ENCODE measurements at regions not wholly inside any gene's neighbourhood (a gene's known extent, or its start where the extent isn't known, plus 50 kb on each side); places are given as distances from the start of the nearest gene placed in this dataset.
A peak's percentile ranks its signal among the peaks of the same experiment; 100 is the strongest.

DNA sequence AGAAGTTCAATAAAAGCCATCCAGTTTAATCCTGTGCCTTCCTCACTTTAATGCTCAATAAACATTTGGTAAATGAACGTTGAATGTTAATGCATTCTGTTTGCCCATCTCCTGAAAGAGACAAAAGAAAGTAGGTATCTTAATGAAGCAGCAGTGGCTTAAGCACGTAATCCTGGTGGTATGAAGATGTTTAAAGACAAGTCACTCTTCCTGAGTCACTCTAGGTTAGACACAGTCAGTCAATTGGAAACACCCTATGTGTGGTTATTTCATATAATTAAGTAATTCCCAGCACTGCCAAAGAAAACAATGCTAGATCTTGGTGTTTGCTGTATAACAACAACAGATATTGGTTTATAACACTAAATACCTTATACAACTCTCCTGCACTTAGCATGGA lies 334.0 kb upstream of the FMN2 start:
- H3K4me3 ChIP-seq (ENCODE audit: low read depth, low read length), result no peak overlapping the region
- no peak for TF ChIP-seq MYC (IDR thresholded peaks at IDR 0.05; ENCODE audit: low read depth, low read length)
- TF ChIP-seq, protein P1, sequence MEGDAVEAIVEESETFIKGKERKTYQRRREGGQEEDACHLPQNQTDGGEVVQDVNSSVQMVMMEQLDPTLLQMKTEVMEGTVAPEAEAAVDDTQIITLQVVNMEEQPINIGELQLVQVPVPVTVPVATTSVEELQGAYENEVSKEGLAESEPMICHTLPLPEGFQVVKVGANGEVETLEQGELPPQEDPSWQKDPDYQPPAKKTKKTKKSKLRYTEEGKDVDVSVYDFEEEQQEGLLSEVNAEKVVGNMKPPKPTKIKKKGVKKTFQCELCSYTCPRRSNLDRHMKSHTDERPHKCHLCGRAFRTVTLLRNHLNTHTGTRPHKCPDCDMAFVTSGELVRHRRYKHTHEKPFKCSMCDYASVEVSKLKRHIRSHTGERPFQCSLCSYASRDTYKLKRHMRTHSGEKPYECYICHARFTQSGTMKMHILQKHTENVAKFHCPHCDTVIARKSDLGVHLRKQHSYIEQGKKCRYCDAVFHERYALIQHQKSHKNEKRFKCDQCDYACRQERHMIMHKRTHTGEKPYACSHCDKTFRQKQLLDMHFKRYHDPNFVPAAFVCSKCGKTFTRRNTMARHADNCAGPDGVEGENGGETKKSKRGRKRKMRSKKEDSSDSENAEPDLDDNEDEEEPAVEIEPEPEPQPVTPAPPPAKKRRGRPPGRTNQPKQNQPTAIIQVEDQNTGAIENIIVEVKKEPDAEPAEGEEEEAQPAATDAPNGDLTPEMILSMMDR (IDR thresholded peaks at IDR 0.05; ENCODE audit: low read depth, low read length), result no peak
- TF ChIP-seq, protein P2, sequence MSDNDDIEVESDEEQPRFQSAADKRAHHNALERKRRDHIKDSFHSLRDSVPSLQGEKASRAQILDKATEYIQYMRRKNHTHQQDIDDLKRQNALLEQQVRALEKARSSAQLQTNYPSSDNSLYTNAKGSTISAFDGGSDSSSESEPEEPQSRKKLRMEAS (IDR thresholded peaks at IDR 0.05; ENCODE audit: low read depth, low read length), result no peak
- TF ChIP-seq POLR2A (IDR thresholded peaks at IDR 0.05; ENCODE audit: extremely low read depth, insufficient read length), result no peak
- DNase-seq (ENCODE audit: low read depth), result no peak

DNA sequence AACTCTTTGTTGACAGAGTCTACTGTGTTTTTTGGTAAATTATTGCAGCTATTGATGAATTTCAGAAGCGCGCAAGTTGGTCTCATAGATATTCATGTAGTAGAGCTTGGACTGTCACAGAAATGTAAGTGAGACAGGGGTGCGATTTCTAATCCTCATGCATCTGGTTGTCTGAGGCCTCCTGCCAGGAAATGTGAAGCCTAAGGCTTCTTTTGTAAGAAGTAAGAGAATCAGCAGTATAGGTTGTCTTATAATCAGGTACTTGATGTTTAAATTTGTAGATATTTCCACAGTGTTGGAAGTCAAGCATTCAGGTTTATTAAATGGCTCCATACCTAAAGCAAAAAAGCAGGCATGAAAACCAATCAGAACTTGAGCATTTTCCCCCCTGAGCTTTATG lies 332.9 kb upstream of the FMN2 start:
- H3K4me3 ChIP-seq (ENCODE audit: low read depth, low read length), result no peak overlapping the region
- DNase-seq (ENCODE audit: low read depth), result no peak
- TF ChIP-seq, protein P1 (IDR thresholded peaks at IDR 0.05; ENCODE audit: low read depth, low read length), result no peak
- TF ChIP-seq, protein P2 (IDR thresholded peaks at IDR 0.05; ENCODE audit: low read depth, low read length), result no peak
- no peak for TF ChIP-seq MYC (IDR thresholded peaks at IDR 0.05; ENCODE audit: low read depth, low read length)
- TF ChIP-seq POLR2A (IDR thresholded peaks at IDR 0.05; ENCODE audit: extremely low read depth, insufficient read length), result no peak

DNA sequence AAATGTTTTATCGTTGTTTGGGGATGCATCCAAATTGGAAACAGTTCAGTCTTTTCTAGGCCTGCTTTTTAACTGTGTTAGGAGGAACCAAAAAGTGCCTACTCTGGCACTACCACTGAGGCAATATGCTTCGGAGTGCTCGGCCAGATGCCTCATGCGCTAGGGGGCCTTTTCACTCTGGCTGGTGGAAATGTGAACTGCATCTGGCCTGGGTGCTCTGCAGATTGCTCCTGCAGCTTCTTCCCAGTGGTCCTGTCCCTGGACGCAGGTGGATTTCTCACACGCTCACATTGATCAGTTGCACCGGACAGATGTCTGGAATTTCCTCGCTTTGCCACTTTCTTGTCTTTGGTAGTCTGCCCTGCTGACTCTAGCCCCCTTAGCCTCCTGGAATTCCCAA lies 330.2 kb upstream of the FMN2 start:
- H3K4me3 ChIP-seq (ENCODE audit: low read depth, low read length), result no peak overlapping the region
- TF ChIP-seq, protein P2 (IDR thresholded peaks at IDR 0.05; ENCODE audit: low read depth, low read length), result no peak
- no peak for TF ChIP-seq POLR2A (IDR thresholded peaks at IDR 0.05; ENCODE audit: extremely low read depth, insufficient read length)
- TF ChIP-seq, protein P1 (IDR thresholded peaks at IDR 0.05; ENCODE audit: low read depth, low read length), result no peak
- no peak for TF ChIP-seq MYC (IDR thresholded peaks at IDR 0.05; ENCODE audit: low read depth, low read length)
- no peak for DNase-seq (ENCODE audit: low read depth)

DNA sequence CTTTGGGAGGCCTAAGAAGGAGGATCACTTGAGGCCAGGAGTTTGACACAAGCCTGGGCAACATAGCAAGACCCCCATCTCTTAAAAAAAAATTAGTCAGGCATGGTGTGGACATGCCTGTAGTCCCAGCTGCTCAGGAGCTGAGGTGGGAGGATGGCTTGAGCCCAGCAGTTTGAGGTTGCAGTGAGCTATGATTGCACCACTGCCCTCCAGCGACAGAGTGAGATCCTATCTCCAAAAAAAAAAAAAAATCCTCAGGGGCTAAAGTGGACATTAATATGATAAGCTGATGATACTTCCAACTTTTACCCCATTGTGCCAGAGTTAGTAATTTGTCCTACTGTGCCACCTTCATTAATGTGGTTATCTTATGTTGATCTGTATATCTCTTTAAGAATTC lies 327.8 kb upstream of the FMN2 start:
- TF ChIP-seq, protein P2 (IDR thresholded peaks at IDR 0.05; ENCODE audit: low read depth, low read length), result no peak
- no peak for TF ChIP-seq POLR2A (IDR thresholded peaks at IDR 0.05; ENCODE audit: extremely low read depth, insufficient read length)
- TF ChIP-seq, protein P1 (IDR thresholded peaks at IDR 0.05; ENCODE audit: low read depth, low read length), result peak; percentile 21
- TF ChIP-seq MYC (IDR thresholded peaks at IDR 0.05; ENCODE audit: low read depth, low read length), result no peak
- peak; percentile 30 for DNase-seq (ENCODE audit: low read depth)
- H3K4me3 ChIP-seq (ENCODE audit: low read depth, low read length), result no peak overlapping the region

GRCh38 chr1:239764546-239764945 lies 327.1 kb upstream of the FMN2 start:
- DNase-seq (ENCODE audit: low read depth), result no peak
- TF ChIP-seq, protein P1 (IDR thresholded peaks at IDR 0.05; ENCODE audit: low read depth, low read length), result no peak
- TF ChIP-seq MYC (IDR thresholded peaks at IDR 0.05; ENCODE audit: low read depth, low read length) (no peak), POLR2A (IDR thresholded peaks at IDR 0.05; ENCODE audit: extremely low read depth, insufficient read length) (no peak)
- TF ChIP-seq, protein P2 (IDR thresholded peaks at IDR 0.05; ENCODE audit: low read depth, low read length), result no peak
- H3K4me3 ChIP-seq (ENCODE audit: low read depth, low read length), result no peak overlapping the region

- no peak overlapping the region for H3K4me3 ChIP-seq (ENCODE audit: low read depth, low read length)
- TF ChIP-seq, protein P1 (IDR thresholded peaks at IDR 0.05; ENCODE audit: low read depth, low read length), result no peak
- TF ChIP-seq POLR2A (IDR thresholded peaks at IDR 0.05; ENCODE audit: extremely low read depth, insufficient read length) (no peak), MYC (IDR thresholded peaks at IDR 0.05; ENCODE audit: low read depth, low read length) (no peak)
- TF ChIP-seq, protein P2 (IDR thresholded peaks at IDR 0.05; ENCODE audit: low read depth, low read length), result no peak
- peak; percentile 9 for DNase-seq (ENCODE audit: low read depth)
These were observed 326.5 kb upstream of the FMN2 start for GRCh38 chr1:239765163-239765562.
